Ovary (tissue), 3 donors: ENCODE measurements at regions not wholly inside any gene's neighbourhood (a gene's known extent, or its start where the extent isn't known, plus 50 kb on each side); places are given as distances from the start of the nearest gene placed in this dataset.

Experiments used
- POLR2A ChIP-seq: fragments of 450-650 bp; IDR thresholded peaks from one replicate; pipeline ENCODE4 v1.6.1; 2017; ENCODE audit warnings: antibody characterized with exemption, mild to moderate bottlenecking, moderate library complexity
- TF ChIP-seq, protein P1 (sequence below), 3 donors: fragments of 450-650 bp in 2 of 3; fragments of 200-600 bp in 1 of 3; IDR thresholded peaks; one replicate each; pipeline versions ENCODE4 v1.5.1 to v1.8.0; 2016 to 2022; ENCODE audit warnings: antibody characterized with exemption in 3 of 3, mild to moderate bottlenecking in 1 of 3
- donor health status: DM: no; HTN: no; CAD: no.

DNA sequence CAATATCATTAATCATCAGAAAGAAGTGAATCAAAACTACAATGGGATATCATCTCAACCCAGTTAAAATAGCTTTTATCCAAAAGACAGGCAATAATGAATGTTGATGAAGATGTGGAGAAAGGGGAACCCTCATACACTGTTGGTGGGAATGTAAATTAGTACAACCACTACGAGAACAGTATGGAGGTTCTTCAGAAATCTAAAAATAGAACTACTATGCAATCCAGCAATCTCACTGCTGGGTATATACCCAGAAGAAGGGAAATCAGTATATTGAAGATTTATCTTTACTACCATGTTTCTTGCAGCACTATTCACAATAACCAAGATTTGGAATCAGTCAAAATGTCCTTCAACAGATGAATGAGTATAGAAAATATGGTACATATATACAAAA lies 189.8 kb downstream of the HHIPL2 start:
- TF ChIP-seq, protein P1, sequence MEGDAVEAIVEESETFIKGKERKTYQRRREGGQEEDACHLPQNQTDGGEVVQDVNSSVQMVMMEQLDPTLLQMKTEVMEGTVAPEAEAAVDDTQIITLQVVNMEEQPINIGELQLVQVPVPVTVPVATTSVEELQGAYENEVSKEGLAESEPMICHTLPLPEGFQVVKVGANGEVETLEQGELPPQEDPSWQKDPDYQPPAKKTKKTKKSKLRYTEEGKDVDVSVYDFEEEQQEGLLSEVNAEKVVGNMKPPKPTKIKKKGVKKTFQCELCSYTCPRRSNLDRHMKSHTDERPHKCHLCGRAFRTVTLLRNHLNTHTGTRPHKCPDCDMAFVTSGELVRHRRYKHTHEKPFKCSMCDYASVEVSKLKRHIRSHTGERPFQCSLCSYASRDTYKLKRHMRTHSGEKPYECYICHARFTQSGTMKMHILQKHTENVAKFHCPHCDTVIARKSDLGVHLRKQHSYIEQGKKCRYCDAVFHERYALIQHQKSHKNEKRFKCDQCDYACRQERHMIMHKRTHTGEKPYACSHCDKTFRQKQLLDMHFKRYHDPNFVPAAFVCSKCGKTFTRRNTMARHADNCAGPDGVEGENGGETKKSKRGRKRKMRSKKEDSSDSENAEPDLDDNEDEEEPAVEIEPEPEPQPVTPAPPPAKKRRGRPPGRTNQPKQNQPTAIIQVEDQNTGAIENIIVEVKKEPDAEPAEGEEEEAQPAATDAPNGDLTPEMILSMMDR (IDR thresholded peaks at IDR 0.05), result no peak
- no peak for TF ChIP-seq POLR2A
